HEK293 (cell line): ENCODE measurements at regions not wholly inside any gene's neighbourhood (a gene's known extent, or its start where the extent isn't known, plus 50 kb on each side); places are given as distances from the start of the nearest gene placed in this dataset.

ENCODE experiments used
- CTCF ChIA-PET: fragments of 350-600 bp; formaldehyde crosslinking; extraction: SDS; loops from one replicate; lab custom pipeline; 2021; ENCODE audit warnings: antibody characterized with exemption; lab: Yijun Ruan, JAX
- POLR2A ChIA-PET: fragments of 300-600 bp; formaldehyde crosslinking; extraction: SDS; loops from one replicate; lab custom pipeline; 2020; ENCODE audit warnings: antibody characterized with exemption, inconsistent platforms; lab: Yijun Ruan, JAX
- H3K27ac ChIP-seq: fragments of 200-500 bp; sonication (Bioruptor generic); 2 replicates; pipeline ENCODE4 v1.5.1; 2014; ENCODE audit warnings: low read depth, low read length, control low read depth, inconsistent platforms; ENCODE audit errors: extremely low read depth
- H3K36me3 ChIP-seq, 2 experiments: fragments of 200-500 bp in 1 of 2; sonication (Bioruptor generic) in 1 of 2; 1 replicate in 1 of 2; 2 replicates in 1 of 2; pipeline ENCODE4 v1.5.1; 2014 to 2017; ENCODE audit warnings: inconsistent platforms in 2 of 2, low read length in 2 of 2; ENCODE audit not compliant: control insufficient read depth in 2 of 2, insufficient read depth in 1 of 2
- H3K4me1 ChIP-seq: fragments of 200-500 bp; sonication (Bioruptor generic); 2 replicates; pipeline ENCODE4 v1.5.1; 2014; ENCODE audit warnings: mild to moderate bottlenecking, low read length, inconsistent platforms; ENCODE audit not compliant: control insufficient read depth, insufficient read depth
- H3K4me3 ChIP-seq: 2 replicates; pipeline ENCODE4 v1.5.1; 2011; ENCODE audit warnings: low read depth, mild to moderate bottlenecking, control low read depth, low read length, moderate library complexity
- H3K9me3 ChIP-seq: fragments of 200-500 bp; sonication (Bioruptor generic); 2 replicates; pipeline ENCODE4 v1.5.1; 2014; ENCODE audit warnings: low read depth, low read length, inconsistent platforms; ENCODE audit not compliant: control insufficient read depth, insufficient read depth
- CTCF ChIP-seq: fragments of 450-650 bp; formaldehyde crosslinking; IDR thresholded peaks from 2 replicates; pipeline ENCODE4 v1.5.1; 2016; ENCODE audit warnings: missing biosample characterization, missing genetic modification characterization
- HOXD13 ChIP-seq: sonication (generic); formaldehyde crosslinking; IDR thresholded peaks from 2 replicates; pipeline ENCODE4 v1.8.0; 2022; ENCODE audit warnings: missing genetic modification reagents, borderline replicate concordance
- REST ChIP-seq: fragments of 450-650 bp; formaldehyde crosslinking; IDR thresholded peaks from 2 replicates; pipeline ENCODE4 v1.5.1; 2016; ENCODE audit warnings: missing biosample characterization, missing genetic modification characterization
- SP7 ChIP-seq: fragments of 450-650 bp; formaldehyde crosslinking; IDR thresholded peaks from 2 replicates; pipeline ENCODE4 v1.5.1; 2016; ENCODE audit warnings: missing biosample characterization, missing genetic modification characterization
- ZFP37 ChIP-seq: fragments of 450-650 bp; formaldehyde crosslinking; IDR thresholded peaks from 2 replicates; pipeline ENCODE4 v1.5.1; 2016; ENCODE audit warnings: missing biosample characterization, missing genetic modification characterization
- ZNF10 ChIP-seq: fragments of 450-650 bp; formaldehyde crosslinking; IDR thresholded peaks from 2 replicates; pipeline ENCODE4 v1.5.1; 2017; ENCODE audit warnings: missing biosample characterization, missing genetic modification characterization
- ZNF169 ChIP-seq: fragments of 450-650 bp; formaldehyde crosslinking; IDR thresholded peaks from 2 replicates; pipeline ENCODE4 v1.5.1; 2016; ENCODE audit warnings: missing biosample characterization, missing genetic modification characterization
- ZNF2 ChIP-seq: fragments of 450-650 bp; formaldehyde crosslinking; IDR thresholded peaks from 2 replicates; pipeline ENCODE4 v1.5.1; 2016; ENCODE audit warnings: missing biosample characterization, missing genetic modification characterization
- ZNF211 ChIP-seq: fragments of 450-650 bp; formaldehyde crosslinking; IDR thresholded peaks from 2 replicates; pipeline ENCODE4 v1.5.1; 2016; ENCODE audit warnings: low read depth, missing biosample characterization, missing genetic modification characterization
- ZNF266 ChIP-seq: fragments of 450-650 bp; formaldehyde crosslinking; IDR thresholded peaks from 2 replicates; pipeline ENCODE4 v1.5.1; 2016; ENCODE audit warnings: missing biosample characterization, missing genetic modification characterization, low read depth
- ZNF335 ChIP-seq: fragments of 450-650 bp; formaldehyde crosslinking; conservative IDR thresholded peaks from 2 replicates; pipeline ENCODE4 v1.5.1; 2016; ENCODE audit warnings: missing biosample characterization, missing genetic modification characterization
- ZNF488 ChIP-seq: fragments of 450-650 bp; formaldehyde crosslinking; IDR thresholded peaks from 2 replicates; pipeline ENCODE4 v1.5.1; 2016; ENCODE audit warnings: missing biosample characterization, missing genetic modification characterization
- ZNF555 ChIP-seq: fragments of 450-650 bp; formaldehyde crosslinking; conservative IDR thresholded peaks from 2 replicates; pipeline ENCODE4 v1.5.1; 2017; ENCODE audit warnings: missing biosample characterization, mild to moderate bottlenecking, missing genetic modification characterization, inconsistent platforms
- ZNF585B ChIP-seq: fragments of 450-650 bp; formaldehyde crosslinking; IDR thresholded peaks from 2 replicates; pipeline ENCODE4 v1.5.1; 2016; ENCODE audit warnings: missing biosample characterization, missing genetic modification characterization
- ZNF645 ChIP-seq: fragments of 450-650 bp; formaldehyde crosslinking; IDR thresholded peaks from 2 replicates; pipeline ENCODE4; 2016; ENCODE audit warnings: missing biosample characterization, missing genetic modification characterization
- ZSCAN16 ChIP-seq: fragments of 450-650 bp; formaldehyde crosslinking; IDR thresholded peaks from 2 replicates; pipeline ENCODE4 v1.5.1; 2016; ENCODE audit warnings: missing biosample characterization, missing genetic modification characterization
- ZSCAN23 ChIP-seq: fragments of 450-650 bp; formaldehyde crosslinking; IDR thresholded peaks from 2 replicates; pipeline ENCODE4 v1.5.1; 2016; ENCODE audit warnings: missing biosample characterization, missing genetic modification characterization
- ZSCAN5A ChIP-seq: fragments of 450-650 bp; formaldehyde crosslinking; IDR thresholded peaks from 2 replicates; pipeline ENCODE4 v1.5.1; 2016; ENCODE audit warnings: missing biosample characterization, missing genetic modification characterization

GRCh38 chr11:112809429-112809828, 151.8 kb upstream of the NCAM1 start:
- Histone ChIP-seq H3K4me3 (no peak overlapping the region), H3K27ac (no peak overlapping the region), H3K4me1 (no peaks in the 10 kb centered on the region), H3K36me3 (no peaks in the 10 kb centered on the region), H3K9me3 (no peaks in the 10 kb centered on the region)
- ChIA-PET POLR2A (no interaction called here), CTCF (interaction anchor here (0.6 kb wide), 1 partner anchor 38 kb away, joined by 3 read pairs; no protein-coding TSS in a partner anchor)
- TF ChIP-seq ZNF585B (tag by site-specific recombination) (no peak), ZSCAN16 (no peak), ZFP37 (tag by site-specific recombination) (no peak), ZNF266 (tag by site-specific recombination) (no peak), SP7 (tag by site-specific recombination) (no peak), ZSCAN23 (tag by site-specific recombination) (no peak), HOXD13 (CRISPR knock-in tag) (no peak), ZNF169 (tag by site-specific recombination) (no peak), ZNF335 (no peak), ZNF211 (tag by site-specific recombination) (no peak), REST (tag by site-specific recombination) (no peak), ZNF555 (tag by site-specific recombination) (no peak)

GRCh38 chr11:112810951-112811350, 150.3 kb upstream of the NCAM1 start:
- Histone ChIP-seq H3K9me3 (no peaks in the 10 kb centered on the region), H3K27ac (no peak overlapping the region), H3K4me1 (no peaks in the 10 kb centered on the region), H3K4me3 (no peak overlapping the region), H3K36me3 (no peaks in the 10 kb centered on the region)
- POLR2A ChIA-PET, result no interaction called here
- TF ChIP-seq ZNF488 (no peak), ZNF10 (tag by site-specific recombination) (no peak), ZSCAN23 (tag by site-specific recombination) (no peak), CTCF (tag by site-specific recombination) (no peak)
- CTCF ChIA-PET, result interaction anchor here (1.7 kb wide), 1 partner anchor 13 kb away, joined by 6 read pairs; no protein-coding TSS in a partner anchor

GRCh38 chr11:112811783-112812182, 149.4 kb upstream of the NCAM1 start:
- Histone ChIP-seq H3K4me3 (no peak overlapping the region), H3K27ac (no peak overlapping the region), H3K4me1 (no peaks in the 10 kb centered on the region), H3K9me3 (no peaks in the 10 kb centered on the region), H3K36me3 (no peaks in the 10 kb centered on the region)
- POLR2A ChIA-PET, result no interaction called here
- CTCF ChIA-PET, result interaction anchor here (1.7 kb wide), 1 partner anchor 13 kb away, joined by 6 read pairs; no protein-coding TSS in a partner anchor
- TF ChIP-seq ZNF645 (tag by site-specific recombination) (no peak), ZNF2 (tag by site-specific recombination) (no peak), ZSCAN5A (no peak)
- TF ChIP-seq, all 188 proteins: peak for 0
